H1 (cell line): ENCODE measurements at regions not wholly inside any gene's neighbourhood (a gene's known extent, or its start where the extent isn't known, plus 50 kb on each side); places are given as distances from the start of the nearest gene placed in this dataset.

Experiments used
- CTCF ChIA-PET: fragments of 300-600 bp; sonication (Branson Sonifier 250); formaldehyde crosslinking; loops from one replicate; lab custom pipeline; 2021; ENCODE audit not compliant: partially characterized antibody; lab: Charles Lee
- POLR2A ChIA-PET: fragments of 300-600 bp; sonication (Branson Sonifier 250); formaldehyde crosslinking; loops from one replicate; lab custom pipeline; 2021; ENCODE audit warnings: inconsistent platforms; ENCODE audit not compliant: partially characterized antibody; lab: Charles Lee
- DNase-seq, 2 experiments: peaks; one replicate each; pipeline versions ENCODE4 v3.0.0 to v3.0.0-alpha.2; 2010 to 2022; ENCODE audit warnings: low spot score in 2 of 2, low read depth in 1 of 2, mixed read lengths in 1 of 2
- FAIRE-seq: peaks from 2 replicates; lab custom pipeline; 2011; peaks lifted over from hg19 to GRCh38; lab: Jason Lieb, UNC
- H2AFZ ChIP-seq: 2 replicates; pipeline ENCODE4 v1.8.1; 2012; ENCODE audit warnings: low read length, inconsistent platforms
- H2AK5ac ChIP-seq: 2 replicates; pipeline ENCODE4 v1.6.1; 2013; ENCODE audit warnings: low read depth, low read length
- H2BK120ac ChIP-seq: replicated peaks from 2 replicates; pipeline ENCODE3; 2013; ENCODE audit warnings: low read depth, low read length, inconsistent platforms
- H2BK12ac ChIP-seq: 2 replicates; pipeline ENCODE4 v1.6.1; 2013; ENCODE audit warnings: low read depth, low read length
- H2BK15ac ChIP-seq: 2 replicates; pipeline ENCODE4 v1.6.1; 2013; ENCODE audit warnings: low read length
- H2BK20ac ChIP-seq: 2 replicates; pipeline ENCODE4 v1.6.1; 2013; ENCODE audit warnings: low read length
- H2BK5ac ChIP-seq: 2 replicates; pipeline ENCODE4 v1.6.1; 2013; ENCODE audit warnings: low read depth, low read length
- H3K14ac ChIP-seq: 2 replicates; pipeline ENCODE4 v1.6.1; 2013; ENCODE audit warnings: inconsistent platforms; ENCODE audit not compliant: insufficient read length
- H3K18ac ChIP-seq: 2 replicates; pipeline ENCODE4 v1.6.1; 2013; ENCODE audit warnings: low read length; ENCODE audit errors: extremely low read depth
- H3K23ac ChIP-seq: 2 replicates; pipeline ENCODE4 v1.6.1; 2013; ENCODE audit warnings: inconsistent platforms; ENCODE audit not compliant: insufficient read length
- H3K23me2 ChIP-seq: 2 replicates; pipeline ENCODE4 v1.6.1; 2013; ENCODE audit warnings: low read depth, low read length
- H3K27ac ChIP-seq: 2 replicates; pipeline ENCODE4 v1.6.1; 2011; ENCODE audit warnings: low read depth, low read length, inconsistent platforms
- H3K27me3 ChIP-seq, 4 experiments: replicated peaks in 1 of 4; 1 replicate in 1 of 4; 2 replicates in 3 of 4; pipeline versions ENCODE4 v1.6.1 to v1.8.1; 2011 to 2013; ENCODE audit warnings: low read length in 3 of 4, mild to moderate bottlenecking in 3 of 4, inconsistent platforms in 2 of 4, mixed read lengths in 2 of 4, moderate library complexity in 1 of 4; ENCODE audit not compliant: control insufficient read depth in 3 of 4, insufficient read depth in 3 of 4; ENCODE audit errors: extremely low read depth in 1 of 4
- H3K36me3 ChIP-seq, 4 experiments: 2 replicates each; pipeline versions ENCODE4 v1.6.1 to v1.8.1; 2011 to 2013; ENCODE audit warnings: mild to moderate bottlenecking in 4 of 4, low read length in 3 of 4, moderate library complexity in 2 of 4, control low read depth in 1 of 4, inconsistent platforms in 1 of 4; ENCODE audit not compliant: insufficient read depth in 4 of 4, control insufficient read depth in 2 of 4
- H3K4ac ChIP-seq: replicated peaks from 2 replicates; pipeline ENCODE3; 2013; ENCODE audit warnings: low read length, low read depth, mixed read lengths, inconsistent platforms; ENCODE audit not compliant: insufficient read length
- H3K4me1 ChIP-seq, 4 experiments: replicated peaks in 1 of 4; 1 replicate in 1 of 4; 2 replicates in 3 of 4; pipeline versions ENCODE4 v1.6.1 to v1.8.1; 2011 to 2013; ENCODE audit warnings: low read length in 3 of 4, inconsistent platforms in 2 of 4, mixed read lengths in 1 of 4; ENCODE audit not compliant: insufficient read depth in 4 of 4, control insufficient read depth in 3 of 4
- H3K4me2 ChIP-seq, 2 experiments: 2 replicates each; pipeline versions ENCODE4 v1.6.1 to v1.8.1; 2011 to 2013; ENCODE audit warnings: low read depth in 2 of 2, low read length in 2 of 2, control low read depth in 1 of 2, inconsistent platforms in 1 of 2, mild to moderate bottlenecking in 1 of 2; ENCODE audit not compliant: insufficient read depth in 1 of 2
- H3K4me3 ChIP-seq, 4 experiments: fragments of 200-600, 300-600 bp in 1 of 4; sonication (generic), shearing (Covaris generic), sonication (Bioruptor Twin) in 1 of 4; 2 replicates each; pipeline versions ENCODE4 v1.5.1 to v1.8.1; 2011 to 2016; ENCODE audit warnings: low read length in 4 of 4, low read depth in 3 of 4, control low read depth in 2 of 4, inconsistent platforms in 2 of 4, mild to moderate bottlenecking in 2 of 4, mixed read lengths in 1 of 4, moderate library complexity in 1 of 4; ENCODE audit not compliant: insufficient read depth in 2 of 4; ENCODE audit errors: extremely low read depth in 1 of 4
- H3K56ac ChIP-seq: replicated peaks from 2 replicates; pipeline ENCODE3; 2013; ENCODE audit warnings: low read depth, mild to moderate bottlenecking, mixed read lengths, low read length, inconsistent platforms; ENCODE audit not compliant: insufficient read length
- H3K79me1 ChIP-seq: 2 replicates; pipeline ENCODE4 v1.6.1; 2013; ENCODE audit warnings: low read depth, low read length, control low read depth
- H3K79me2 ChIP-seq, 2 experiments: 2 replicates each; pipeline versions ENCODE4 v1.6.1 to v1.8.1; 2012 to 2013; ENCODE audit warnings: low read length in 2 of 2, mild to moderate bottlenecking in 2 of 2, inconsistent platforms in 1 of 2; ENCODE audit not compliant: insufficient read depth in 2 of 2, control insufficient read depth in 1 of 2
- H3K9ac ChIP-seq, 4 experiments: replicated peaks in 1 of 4; 1 replicate in 1 of 4; 2 replicates in 3 of 4; pipeline versions ENCODE4 v1.6.1 to v1.8.1; 2011 to 2013; ENCODE audit warnings: low read depth in 3 of 4, low read length in 3 of 4, control low read depth in 2 of 4, mild to moderate bottlenecking in 2 of 4, moderate library complexity in 2 of 4, inconsistent platforms in 1 of 4; ENCODE audit errors: extremely low read depth in 1 of 4
- H3K9me3 ChIP-seq, 2 experiments: 2 replicates each; pipeline versions ENCODE4 v1.6.1 to v1.8.1; 2012 to 2013; ENCODE audit warnings: mild to moderate bottlenecking in 2 of 2, moderate library complexity in 2 of 2, control low read depth in 1 of 2, inconsistent platforms in 1 of 2, low read depth in 1 of 2, low read length in 1 of 2, mixed read lengths in 1 of 2; ENCODE audit not compliant: insufficient read depth in 2 of 2
- H4K20me1 ChIP-seq, 2 experiments: replicated peaks in 1 of 2; 2 replicates each; pipeline versions ENCODE3 to v1.8.1; 2011 to 2013; ENCODE audit warnings: inconsistent platforms in 2 of 2, low read length in 2 of 2, mild to moderate bottlenecking in 1 of 2; ENCODE audit not compliant: insufficient read depth in 2 of 2, control insufficient read depth in 1 of 2
- H4K5ac ChIP-seq: 2 replicates; pipeline ENCODE4 v1.6.1; 2013; ENCODE audit warnings: low read length, low read depth, mixed read lengths, inconsistent platforms; ENCODE audit not compliant: insufficient read length
- H4K8ac ChIP-seq: 2 replicates; pipeline ENCODE4 v1.8.0; 2013; ENCODE audit warnings: mild to moderate bottlenecking, moderate library complexity, low read length, inconsistent platforms; ENCODE audit not compliant: insufficient read depth; ENCODE audit errors: extremely low read depth
- H4K91ac ChIP-seq: replicated peaks from 2 replicates; pipeline ENCODE3; 2013; ENCODE audit warnings: low read length, mixed read lengths, inconsistent platforms; ENCODE audit not compliant: insufficient read length
- ASH2L ChIP-seq: fragments of 200-600, 300-600 bp; sonication (generic); IDR thresholded peaks from one replicate; pipeline ENCODE4 v1.7.1; 2017; ENCODE audit warnings: low read length
- ATF3 ChIP-seq: IDR thresholded peaks from 2 replicates; pipeline ENCODE4 v1.6.1; 2011; ENCODE audit warnings: low read depth, mild to moderate bottlenecking, low read length; ENCODE audit not compliant: insufficient read depth
- BACH1 ChIP-seq: IDR thresholded peaks from 2 replicates; pipeline ENCODE4 v1.6.1; 2012; ENCODE audit warnings: low read length, improper control_type of control experiment
- CBX5 ChIP-seq: fragments of 300-800, 300-1000 bp; sonication (generic); IDR thresholded peaks from 2 replicates; pipeline ENCODE4 v1.7.1; 2016; ENCODE audit warnings: antibody characterized with exemption, low read length, low read depth
- CEBPB ChIP-seq: IDR thresholded peaks from 2 replicates; pipeline ENCODE4 v1.6.1; 2012; ENCODE audit warnings: low read depth, low read length
- GABPA ChIP-seq: IDR thresholded peaks from 2 replicates; pipeline ENCODE4 v1.6.1; 2011; ENCODE audit warnings: mild to moderate bottlenecking, low read length, moderate library complexity, borderline replicate concordance; ENCODE audit not compliant: insufficient read depth
- JUN ChIP-seq: IDR thresholded peaks from 2 replicates; pipeline ENCODE4 v1.6.1; 2011; ENCODE audit warnings: low read depth, mild to moderate bottlenecking, improper control_type of control experiment, low read length
- JUND ChIP-seq: IDR thresholded peaks from 2 replicates; pipeline ENCODE4 v1.6.1; 2011; ENCODE audit warnings: mild to moderate bottlenecking, improper control_type of control experiment, low read length
- KDM4A ChIP-seq: IDR thresholded peaks from one replicate; pipeline ENCODE4 v1.7.1; 2012; ENCODE audit warnings: low read depth, mild to moderate bottlenecking, moderate library complexity, low read length, inconsistent platforms; ENCODE audit not compliant: severe bottlenecking
- POU5F1 ChIP-seq: IDR thresholded peaks from 2 replicates; pipeline ENCODE4 v1.6.1; 2011; ENCODE audit warnings: low read depth, mild to moderate bottlenecking, low read length, moderate library complexity
- RAD21 ChIP-seq, 2 experiments: IDR thresholded peaks in 1 of 2; conservative IDR thresholded peaks in 1 of 2; 2 replicates each; pipeline ENCODE4 v1.6.1; 2011; ENCODE audit warnings: low read depth in 2 of 2, low read length in 2 of 2, improper control_type of control experiment in 1 of 2, inconsistent platforms in 1 of 2, mild to moderate bottlenecking in 1 of 2, moderate library complexity in 1 of 2
- SIRT6 ChIP-seq: IDR thresholded peaks from one replicate; pipeline ENCODE4 v1.7.1; 2012; ENCODE audit warnings: low read length, inconsistent platforms
- SUZ12 ChIP-seq: fragments of 200-600 bp; sonication (generic); IDR thresholded peaks from 2 replicates; pipeline ENCODE4 v1.6.1; 2012; ENCODE audit warnings: mild to moderate bottlenecking, inconsistent platforms, low read length, moderate library complexity, mixed read lengths
- ZNF274 ChIP-seq: IDR thresholded peaks from 2 replicates; pipeline ENCODE4 v1.7.0; 2012; ENCODE audit warnings: low read length, borderline replicate concordance; ENCODE audit errors: extremely low read depth
- WGBS, 2 experiments: shearing (Covaris generic) in 1 of 2; methylation state at CpG; one replicate each; pipeline versions ENCODE4 v1.1.6 to v1.1.7; 2013 to 2015; ENCODE audit warnings: low lambda C conversion rate in 2 of 2, mixed read lengths in 2 of 2, inconsistent platforms in 1 of 2, low coverage in 1 of 2, missing lambda C conversion rate in 1 of 2; ENCODE audit not compliant: insufficient replicate concordance in 2 of 2, insufficient coverage in 1 of 2, insufficient read length in 1 of 2; ENCODE audit errors: extremely low coverage in 1 of 2, missing lambda C conversion rate in 1 of 2; 5-methylcytosine and 5-hydroxymethylcytosine counted together

- Histone ChIP-seq H2BK15ac (no peak overlapping the region), H3K23me2 (no peaks in the 10 kb centered on the region), H3K4ac (no peak overlapping the region), H4K20me1 (no peaks in the 10 kb centered on the region), H3K9me3 (no peaks in the 10 kb centered on the region), H4K91ac (no peak overlapping the region), H2BK120ac (no peak overlapping the region), H3K27me3 (no peaks in the 10 kb centered on the region), H3K56ac (no peak overlapping the region), H2BK5ac (no peak overlapping the region), H2BK20ac (no peak overlapping the region), H3K4me2 (no peak overlapping the region), H3K4me3 (no peak overlapping the region), H3K4me1 (no peaks in the 10 kb centered on the region), H3K18ac (no peak overlapping the region), H3K9ac (no peak overlapping the region), H2BK12ac (no peak overlapping the region), H4K5ac (no peak overlapping the region), H3K79me2 (no peaks in the 10 kb centered on the region), H3K27ac (no peak overlapping the region), H3K79me1 (no peaks in the 10 kb centered on the region), H3K36me3 (0 out of 8 replicates have a peak, but pooled peaks cover 0 to 2% (median 0%) of the 10 kb centered on the region in 4 experiments), H4K8ac (no peak overlapping the region), H3K14ac (no peak overlapping the region), H2AK5ac (no peak overlapping the region), H3K23ac (no peak overlapping the region), H2AFZ (no peak overlapping the region)
- no peak for FAIRE-seq
- TF ChIP-seq KDM4A (no peak), ATF3 (no peak), RAD21 (IDR thresholded peaks at IDR 0.05 in 1 of 2, conservative IDR thresholded peaks at IDR 0.05 in 1 of 2; ENCODE audit: low read depth in 2 of 2, low read length in 2 of 2) (no peak), JUN (no peak), CBX5 (no peak), JUND (no peak), SUZ12 (no peak), GABPA (no peak), ASH2L (no peak), BACH1 (no peak), ZNF274 (no peak), POU5F1 (no peak), CEBPB (no peak), SIRT6 (no peak)
- no peak for DNase-seq
- POLR2A ChIA-PET: no interaction called here
- WGBS, 2 experiments: 94% methylated on average over 1 of the region's 1 CpG; no CpG with 5 or more reads in 1 of the 2 experiments
- CTCF ChIA-PET: no interaction called here
Measured at GRCh38 chr2:191778041-191778440, 68.8 kb downstream of the CAVIN2 start.
